ENCODE measurements at regions not wholly inside any gene's neighbourhood (a gene's known extent, or its start where the extent isn't known, plus 50 kb on each side); places are given as distances from the start of the nearest gene placed in this dataset.

GRCh38 chr11:39078465-39078864 is 2381.0 kb downstream of the LRRC4C start:
- no peaks in the 10 kb centered on the region for H3K27me3 ChIP-seq (ENCODE audit: control insufficient read depth in 1 of 2, insufficient read depth in 2 of 2, low read length in 2 of 2)
- no peak for DNase-seq (ENCODE audit: low spot score)
- WGBS (ENCODE audit: low lambda C conversion rate): 64% methylated on average over 10 of the region's 13 CpGs
- H2AFZ ChIP-seq (ENCODE audit: low read length): no peak overlapping the region
- intact Hi-C loops (cut with micrococcal nuclease; ENCODE audit: unreplicated experiment) (no loop called here), in situ Hi-C loops (cut with HindIII; ENCODE audit: extremely low pct_ligation_motif_present, low pct_unique_long_range_greater_than_20kb) (no loop called here)
- CTCF ChIA-PET (ENCODE audit: low intra/inter-chr PET ratio, low total read pairs): no interaction called here
- H3K27ac ChIP-seq (ENCODE audit: extremely low read length, insufficient read depth, low read length): no peak overlapping the region
- no peak overlapping the region for H3K9ac ChIP-seq (ENCODE audit: insufficient read depth, low read depth, low read length)
- no peak overlapping the region for H3K4me2 ChIP-seq (ENCODE audit: low read depth, low read length)
- H3K4me1 ChIP-seq (ENCODE audit: insufficient read depth, low read length): no peaks in the 10 kb centered on the region
- no peak for ATAC-seq
- no peaks in the 10 kb centered on the region for H3K36me3 ChIP-seq (replicated peaks in 1 of 2; ENCODE audit: control insufficient read depth in 1 of 2, insufficient read depth in 2 of 2, low read length in 2 of 2)
- H4K20me1 ChIP-seq (ENCODE audit: insufficient read depth, low read length): no peaks in the 10 kb centered on the region
- FAIRE-seq: no peak
- no TSS peak for BruUV-seq (replicated peaks)
- peaks cover 28% of the 10 kb centered on the region for H3K9me3 ChIP-seq (ENCODE audit: low read length)
- POLR2A ChIA-PET: no interaction called here
- H3K79me2 ChIP-seq (ENCODE audit: insufficient read depth, low read length): no peaks in the 10 kb centered on the region
- H3K4me3 ChIP-seq (replicated peaks in 1 of 3; ENCODE audit: insufficient read depth in 1 of 3, low read depth in 2 of 3, low read length in 3 of 3): no peak overlapping the region
- TF ChIP-seq SP1 (IDR thresholded peaks at IDR 0.05) (no peak), SP1 (CRISPR knock-in tag; IDR thresholded peaks at IDR 0.05) (no peak), ZNF576 (CRISPR knock-in tag; IDR thresholded peaks at IDR 0.05) (no peak), MYC (CRISPR knock-in tag; IDR thresholded peaks at IDR 0.05; ENCODE audit: borderline replicate concordance) (no peak), NRL (CRISPR knock-in tag; IDR thresholded peaks at IDR 0.05; ENCODE audit: borderline replicate concordance) (no peak), ZBTB43 (CRISPR knock-in tag; conservative IDR thresholded peaks at IDR 0.05) (no peak), ELF3 (CRISPR knock-in tag; IDR thresholded peaks at IDR 0.05) (no peak), ZMYM3 (CRISPR knock-in tag; IDR thresholded peaks at IDR 0.05) (no peak), ZNF432 (CRISPR knock-in tag; IDR thresholded peaks at IDR 0.05; ENCODE audit: borderline replicate concordance) (no peak), THAP11 (CRISPR knock-in tag; IDR thresholded peaks at IDR 0.05) (no peak), ZNF18 (CRISPR knock-in tag; IDR thresholded peaks at IDR 0.05; ENCODE audit: insufficient replicate concordance) (no peak), ZBTB3 (CRISPR knock-in tag; IDR thresholded peaks at IDR 0.05; ENCODE audit: borderline replicate concordance, low read depth) (no peak), NCOA1 (CRISPR knock-in tag; IDR thresholded peaks at IDR 0.05) (no peak), ZNF768 (CRISPR knock-in tag; IDR thresholded peaks at IDR 0.05) (no peak), ZNF550 (CRISPR knock-in tag; IDR thresholded peaks at IDR 0.05; ENCODE audit: borderline replicate concordance) (no peak), RERE (CRISPR knock-in tag; IDR thresholded peaks at IDR 0.05; ENCODE audit: low read depth) (no peak), MAFK (conservative IDR thresholded peaks at IDR 0.05 in 1 of 2, IDR thresholded peaks at IDR 0.05 in 1 of 2; ENCODE audit: low read length in 2 of 2) (no peak), ZNF737 (CRISPR knock-in tag; IDR thresholded peaks at IDR 0.05; ENCODE audit: borderline replicate concordance) (no peak), ZFP41 (CRISPR knock-in tag; IDR thresholded peaks at IDR 0.05; ENCODE audit: borderline replicate concordance) (no peak)

Measured in HepG2 (cell line).